ENCODE measurements at regions not wholly inside any gene's neighbourhood (a gene's known extent, or its start where the extent isn't known, plus 50 kb on each side); places are given as distances from the start of the nearest gene placed in this dataset.

DNA sequence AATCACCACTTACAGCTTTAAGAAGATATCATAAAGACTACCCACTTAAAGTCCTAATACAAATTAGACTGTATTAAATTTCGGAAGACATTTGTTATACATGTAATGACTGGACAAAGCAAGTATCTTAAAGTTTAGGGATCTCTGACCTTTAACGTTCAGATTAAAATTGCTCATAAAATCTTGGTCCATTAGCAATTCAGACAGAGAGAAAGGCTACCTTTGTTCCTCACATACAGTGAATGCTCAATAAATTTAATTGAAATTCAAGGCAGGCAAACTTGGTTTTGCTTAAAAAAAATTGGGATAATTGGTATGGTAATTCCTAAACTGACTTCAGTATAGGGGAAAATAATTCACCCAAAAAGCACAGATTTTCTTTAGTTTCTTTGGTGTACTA lies 285.9 kb upstream of the EMCN start:
- no peak overlapping the region for H3K27ac ChIP-seq (ENCODE audit: insufficient read depth, low read length)
- DNase-seq = no peak
- POLR2A ChIA-PET (ENCODE audit: unreplicated experiment) = no interaction called here

More for the DNA sequence above, 285.9 kb upstream of the EMCN start:
- no CpG with 5 or more reads among the region's 2 CpGs for WGBS, 2 experiments (ENCODE audit: extremely low coverage in 2 of 2, insufficient read length in 1 of 2)
- Histone ChIP-seq H2BK120ac (ENCODE audit: low read depth, low read length) (no peak overlapping the region), H4K91ac (ENCODE audit: insufficient read depth, low read depth, low read length) (no peak overlapping the region), H2BK15ac (ENCODE audit: low read depth, low read length) (no peak overlapping the region), H3K9me1 (ENCODE audit: insufficient read depth, low read length) (no peaks in the 10 kb centered on the region), H3K14ac (replicated peaks; ENCODE audit: low read depth, low read length) (no peak overlapping the region), H3K4me1 (ENCODE audit: control insufficient read depth, insufficient read depth, low read length) (no peaks in the 10 kb centered on the region), H4K5ac (ENCODE audit: low read depth, low read length) (no peak overlapping the region), H2BK5ac (ENCODE audit: low read depth, low read length, poor library complexity, severe bottlenecking) (no peak overlapping the region), H3K23ac (ENCODE audit: low read depth, low read length) (no peak overlapping the region), H4K20me1 (ENCODE audit: insufficient read depth, low read length) (no peaks in the 10 kb centered on the region), H2AFZ (replicated peaks; ENCODE audit: low read length, poor library complexity) (no peak overlapping the region), H3K27me3 (ENCODE audit: control insufficient read depth, insufficient read depth, low read length) (no peaks in the 10 kb centered on the region), H3K79me1 (ENCODE audit: low read depth in 1 of 2, low read length in 2 of 2) (no peaks in the 10 kb centered on the region), H2AK5ac (ENCODE audit: low read depth, low read length) (no peak overlapping the region), H3K4me2 (ENCODE audit: low read depth, low read length) (no peak overlapping the region), H3K9ac (ENCODE audit: low read depth, low read length) (no peak overlapping the region), H2AK9ac (replicated peaks; ENCODE audit: low read depth, low read length, poor library complexity) (no peak overlapping the region), H4K8ac (ENCODE audit: low read depth in 2 of 2, low read length in 2 of 2) (no peak overlapping the region), H3K4me3 (ENCODE audit: insufficient read depth, low read depth, low read length) (no peak overlapping the region), H3K18ac (ENCODE audit: low read depth, low read length) (no peak overlapping the region), H3K36me3 (ENCODE audit: control insufficient read depth, insufficient read depth, low read length) (no peaks in the 10 kb centered on the region), H2BK20ac (ENCODE audit: low read depth, low read length) (no peak overlapping the region), H3K4ac (ENCODE audit: low read depth, low read length) (no peak overlapping the region), H3K9me3 (ENCODE audit: control insufficient read depth, insufficient read depth, low read length) (peaks cover 2% of the 10 kb centered on the region; the same call in 1 of the 2 replicates), H3K56ac (ENCODE audit: extremely low read depth, insufficient read depth, low read length) (no peak overlapping the region)
- ATAC-seq (ENCODE audit: low read depth) = no peak
- in situ Hi-C loops (cut with MboI; ENCODE audit: low sequenced_read_pairs) = no loop called here
- no TSS peak for BruUV-seq (replicated peaks)
- intact Hi-C loops (cut with micrococcal nuclease) = no loop called here
- no peak for TF ChIP-seq FOS (IDR thresholded peaks at IDR 0.05; ENCODE audit: low read depth, low read length)
- no peak for TF ChIP-seq NFE2L2 (IDR thresholded peaks at IDR 0.05; ENCODE audit: low read depth, low read length)
- TF ChIP-seq, protein P1, sequence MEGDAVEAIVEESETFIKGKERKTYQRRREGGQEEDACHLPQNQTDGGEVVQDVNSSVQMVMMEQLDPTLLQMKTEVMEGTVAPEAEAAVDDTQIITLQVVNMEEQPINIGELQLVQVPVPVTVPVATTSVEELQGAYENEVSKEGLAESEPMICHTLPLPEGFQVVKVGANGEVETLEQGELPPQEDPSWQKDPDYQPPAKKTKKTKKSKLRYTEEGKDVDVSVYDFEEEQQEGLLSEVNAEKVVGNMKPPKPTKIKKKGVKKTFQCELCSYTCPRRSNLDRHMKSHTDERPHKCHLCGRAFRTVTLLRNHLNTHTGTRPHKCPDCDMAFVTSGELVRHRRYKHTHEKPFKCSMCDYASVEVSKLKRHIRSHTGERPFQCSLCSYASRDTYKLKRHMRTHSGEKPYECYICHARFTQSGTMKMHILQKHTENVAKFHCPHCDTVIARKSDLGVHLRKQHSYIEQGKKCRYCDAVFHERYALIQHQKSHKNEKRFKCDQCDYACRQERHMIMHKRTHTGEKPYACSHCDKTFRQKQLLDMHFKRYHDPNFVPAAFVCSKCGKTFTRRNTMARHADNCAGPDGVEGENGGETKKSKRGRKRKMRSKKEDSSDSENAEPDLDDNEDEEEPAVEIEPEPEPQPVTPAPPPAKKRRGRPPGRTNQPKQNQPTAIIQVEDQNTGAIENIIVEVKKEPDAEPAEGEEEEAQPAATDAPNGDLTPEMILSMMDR (conservative IDR thresholded peaks at IDR 0.05; ENCODE audit: low read depth, low read length) = no peak
- TF ChIP-seq CHD1 (IDR thresholded peaks at IDR 0.05; ENCODE audit: low read depth, low read length) = no peak
- TF ChIP-seq MXI1 (IDR thresholded peaks at IDR 0.05; ENCODE audit: borderline replicate concordance, low read depth, low read length) = no peak
- TF ChIP-seq RFX5 (IDR thresholded peaks at IDR 0.05; ENCODE audit: low read depth, low read length) = no peak
- TF ChIP-seq, protein P2, sequence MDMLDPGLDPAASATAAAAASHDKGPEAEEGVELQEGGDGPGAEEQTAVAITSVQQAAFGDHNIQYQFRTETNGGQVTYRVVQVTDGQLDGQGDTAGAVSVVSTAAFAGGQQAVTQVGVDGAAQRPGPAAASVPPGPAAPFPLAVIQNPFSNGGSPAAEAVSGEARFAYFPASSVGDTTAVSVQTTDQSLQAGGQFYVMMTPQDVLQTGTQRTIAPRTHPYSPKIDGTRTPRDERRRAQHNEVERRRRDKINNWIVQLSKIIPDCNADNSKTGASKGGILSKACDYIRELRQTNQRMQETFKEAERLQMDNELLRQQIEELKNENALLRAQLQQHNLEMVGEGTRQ (IDR thresholded peaks at IDR 0.05; ENCODE audit: low read depth, low read length) = no peak
- TF ChIP-seq CEBPB (IDR thresholded peaks at IDR 0.05; ENCODE audit: low read depth, low read length) = no peak
- TF ChIP-seq POLR2A (IDR thresholded peaks at IDR 0.05; ENCODE audit: low read depth, low read length) = no peak
- TF ChIP-seq, protein P3, sequence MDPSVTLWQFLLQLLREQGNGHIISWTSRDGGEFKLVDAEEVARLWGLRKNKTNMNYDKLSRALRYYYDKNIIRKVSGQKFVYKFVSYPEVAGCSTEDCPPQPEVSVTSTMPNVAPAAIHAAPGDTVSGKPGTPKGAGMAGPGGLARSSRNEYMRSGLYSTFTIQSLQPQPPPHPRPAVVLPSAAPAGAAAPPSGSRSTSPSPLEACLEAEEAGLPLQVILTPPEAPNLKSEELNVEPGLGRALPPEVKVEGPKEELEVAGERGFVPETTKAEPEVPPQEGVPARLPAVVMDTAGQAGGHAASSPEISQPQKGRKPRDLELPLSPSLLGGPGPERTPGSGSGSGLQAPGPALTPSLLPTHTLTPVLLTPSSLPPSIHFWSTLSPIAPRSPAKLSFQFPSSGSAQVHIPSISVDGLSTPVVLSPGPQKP (IDR thresholded peaks at IDR 0.05; ENCODE audit: borderline replicate concordance, low read depth, low read length) = no peak
- TF ChIP-seq MAFK (IDR thresholded peaks at IDR 0.05; ENCODE audit: low read depth, low read length) = no peak
- no peak for TF ChIP-seq BHLHE40 (IDR thresholded peaks at IDR 0.05; ENCODE audit: low read depth, low read length)
- TF ChIP-seq RAD21 (IDR thresholded peaks at IDR 0.05; ENCODE audit: low read length) = no peak
- TF ChIP-seq MAZ (IDR thresholded peaks at IDR 0.05; ENCODE audit: borderline replicate concordance, low read depth, low read length) = no peak
- CTCF ChIA-PET = no interaction called here
- dilution Hi-C loops (cut with HindIII; ENCODE audit: low sequenced_read_pairs, unreplicated experiment) = no loop called here

Measured in IMR-90 (cell line).